GM10266 (cell line): ENCODE measurements at regions not wholly inside any gene's neighbourhood (a gene's known extent, or its start where the extent isn't known, plus 50 kb on each side); places are given as distances from the start of the nearest gene placed in this dataset.
"Not testable (repeated sequence)": the region's sequence is repeated elsewhere in the genome, so short reads cannot be mapped to it uniquely, and the experiment has no call there.

Source experiments
- DNase-seq: peaks from one replicate; pipeline ENCODE4 v3.0.0; 2012; ENCODE audit errors: extremely low spot score
- TF ChIP-seq, protein P1 (sequence below): IDR thresholded peaks from 2 replicates; pipeline ENCODE4 v1.5.1; 2012; ENCODE audit warnings: mild to moderate bottlenecking, low read depth; ENCODE audit not compliant: control insufficient read depth, insufficient read depth; ENCODE audit errors: missing control alignments

GRCh38 chr3:95789111-95789510 lies 1025.3 kb upstream of the EPHA6 start:
- DNase-seq, result no peak
- TF ChIP-seq, protein P1, sequence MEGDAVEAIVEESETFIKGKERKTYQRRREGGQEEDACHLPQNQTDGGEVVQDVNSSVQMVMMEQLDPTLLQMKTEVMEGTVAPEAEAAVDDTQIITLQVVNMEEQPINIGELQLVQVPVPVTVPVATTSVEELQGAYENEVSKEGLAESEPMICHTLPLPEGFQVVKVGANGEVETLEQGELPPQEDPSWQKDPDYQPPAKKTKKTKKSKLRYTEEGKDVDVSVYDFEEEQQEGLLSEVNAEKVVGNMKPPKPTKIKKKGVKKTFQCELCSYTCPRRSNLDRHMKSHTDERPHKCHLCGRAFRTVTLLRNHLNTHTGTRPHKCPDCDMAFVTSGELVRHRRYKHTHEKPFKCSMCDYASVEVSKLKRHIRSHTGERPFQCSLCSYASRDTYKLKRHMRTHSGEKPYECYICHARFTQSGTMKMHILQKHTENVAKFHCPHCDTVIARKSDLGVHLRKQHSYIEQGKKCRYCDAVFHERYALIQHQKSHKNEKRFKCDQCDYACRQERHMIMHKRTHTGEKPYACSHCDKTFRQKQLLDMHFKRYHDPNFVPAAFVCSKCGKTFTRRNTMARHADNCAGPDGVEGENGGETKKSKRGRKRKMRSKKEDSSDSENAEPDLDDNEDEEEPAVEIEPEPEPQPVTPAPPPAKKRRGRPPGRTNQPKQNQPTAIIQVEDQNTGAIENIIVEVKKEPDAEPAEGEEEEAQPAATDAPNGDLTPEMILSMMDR, result no peak

DNA sequence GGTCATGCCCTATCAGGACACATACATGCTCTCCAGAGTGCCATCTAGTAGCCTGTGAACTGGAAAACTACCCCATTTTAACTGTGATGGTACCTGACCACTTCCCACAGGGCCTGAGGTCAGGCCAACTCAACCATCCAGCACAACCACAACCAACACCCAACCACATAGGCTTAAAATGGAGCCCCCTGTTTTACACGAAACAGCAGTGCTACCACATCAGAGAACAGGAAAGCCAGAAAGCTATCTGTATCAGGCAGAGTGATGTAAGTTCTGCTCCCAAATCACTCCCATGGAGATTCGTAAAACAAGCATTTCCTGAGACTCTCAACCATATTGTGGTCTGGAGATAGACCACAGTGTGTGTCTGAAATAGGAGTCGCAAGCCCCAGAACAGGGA lies 1017.3 kb upstream of the EPHA6 start:
- no peak for DNase-seq
- TF ChIP-seq, protein P1, result no peak

DNA sequence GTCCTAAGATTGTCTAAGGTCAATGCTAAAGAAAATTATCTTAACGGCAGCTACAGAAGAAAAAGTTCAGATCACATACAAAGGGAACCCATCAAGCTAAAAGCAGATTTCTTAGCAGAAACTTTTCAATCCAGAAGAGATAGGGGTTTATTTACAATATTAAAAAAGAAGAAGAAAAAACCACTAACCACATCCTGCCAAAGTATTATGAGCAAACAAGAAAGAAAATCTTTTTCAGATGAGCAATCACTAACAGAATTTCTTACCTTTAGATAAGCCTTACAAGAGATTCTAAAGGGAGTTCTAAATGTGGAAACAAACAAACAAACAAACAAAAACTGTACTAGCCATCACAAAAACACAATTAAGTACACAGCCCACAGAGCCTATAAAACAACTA lies 1015.8 kb upstream of the EPHA6 start:
- TF ChIP-seq, protein P1, result no peak
- no peak for DNase-seq

- no peak for DNase-seq
- TF ChIP-seq, protein P1, result no peak
Observed at GRCh38 chr3:95810462-95810861, 1003.9 kb upstream of the EPHA6 start.

- no peak for DNase-seq
- TF ChIP-seq, protein P1, result no peak
Observed at GRCh38 chr3:95813244-95813643, 1001.1 kb upstream of the EPHA6 start.

DNA sequence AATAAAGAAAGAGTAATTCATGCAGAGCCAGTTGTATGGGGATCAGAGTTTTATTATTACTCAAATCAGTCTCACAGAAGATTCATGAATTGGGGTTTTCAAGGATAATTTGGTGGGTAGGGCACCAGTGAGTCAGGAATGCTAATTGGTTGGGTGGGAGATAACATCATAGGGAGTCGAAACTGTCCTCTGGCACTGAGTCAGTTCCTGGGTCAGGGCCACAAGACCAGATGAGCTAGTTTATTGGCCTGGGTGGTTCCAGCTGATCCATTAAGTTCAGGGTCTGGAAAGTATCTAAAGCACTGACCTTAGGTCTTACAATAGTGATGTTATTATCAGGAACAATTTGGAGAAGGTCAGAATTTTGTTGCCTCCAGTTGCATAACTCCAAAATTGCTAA lies 998.6 kb upstream of the EPHA6 start:
- DNase-seq, result no peak
- TF ChIP-seq, protein P1, result no peak

DNA sequence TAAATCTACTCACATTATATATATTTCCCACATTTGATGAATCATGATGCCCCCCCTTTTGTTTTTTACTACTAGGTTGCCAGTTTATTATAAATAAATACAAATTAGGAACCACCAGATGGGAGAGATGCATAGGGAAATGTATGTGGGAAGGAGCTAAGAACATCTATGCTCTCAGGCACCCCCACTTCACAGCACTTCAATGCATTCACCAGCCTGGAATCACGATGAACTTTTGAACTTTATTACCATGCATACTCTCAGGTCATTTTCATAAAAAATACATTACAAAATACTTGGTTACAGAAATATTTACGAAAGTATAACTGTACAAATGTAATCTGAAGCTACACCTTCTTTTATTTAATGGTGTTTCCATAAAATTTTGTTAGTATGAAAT lies 988.0 kb upstream of the EPHA6 start:
- TF ChIP-seq, protein P1, result no peak

GRCh38 chr3:95832146-95832545 lies 982.2 kb upstream of the EPHA6 start:
- TF ChIP-seq, protein P1, result no peak
- no peak for DNase-seq

More for the DNA sequence above, 988.0 kb upstream of the EPHA6 start:
- no peak for DNase-seq

GRCh38 chr3:95860628-95861027 lies 953.8 kb upstream of the EPHA6 start:
- not testable (repeated sequence) for DNase-seq
